ENCODE measurements at regions not wholly inside any gene's neighbourhood (a gene's known extent, or its start where the extent isn't known, plus 50 kb on each side); places are given as distances from the start of the nearest gene placed in this dataset.

GRCh38 chr22:47372596-47373385 lies 610.3 kb downstream of the TBC1D22A start:
- Mint-ChIP-seq H3K36me3 (ENCODE audit: low read depth) (peaks cover 55% of the 10 kb centered on the region), H3K27me3 (ENCODE audit: insufficient read depth, low read depth, poor library complexity) (peaks cover 9% of the 10 kb centered on the region), H3K27ac (no peak overlapping the region), H3K4me3 (no peak overlapping the region), H3K9me3 (peaks cover 100% of the 10 kb centered on the region), H3K4me1 (no peaks in the 10 kb centered on the region; the same call in 2 of the 3 replicates)
- H3F3A ChIP-seq (replicated peaks; ENCODE audit: low read depth): no peaks in the 10 kb centered on the region
- H3K27me3 ChIP-seq (ENCODE audit: insufficient read depth): no peaks in the 10 kb centered on the region
- no peak for TF ChIP-seq CREB1 (CRISPR knock-in tag; IDR thresholded peaks at IDR 0.05; ENCODE audit: low read depth)
- TF ChIP-seq NANOG (IDR thresholded peaks at IDR 0.05; ENCODE audit: borderline replicate concordance): no peak
- TF ChIP-seq REST (IDR thresholded peaks at IDR 0.05; ENCODE audit: unreplicated experiment): no peak
- TF ChIP-seq, protein P1, sequence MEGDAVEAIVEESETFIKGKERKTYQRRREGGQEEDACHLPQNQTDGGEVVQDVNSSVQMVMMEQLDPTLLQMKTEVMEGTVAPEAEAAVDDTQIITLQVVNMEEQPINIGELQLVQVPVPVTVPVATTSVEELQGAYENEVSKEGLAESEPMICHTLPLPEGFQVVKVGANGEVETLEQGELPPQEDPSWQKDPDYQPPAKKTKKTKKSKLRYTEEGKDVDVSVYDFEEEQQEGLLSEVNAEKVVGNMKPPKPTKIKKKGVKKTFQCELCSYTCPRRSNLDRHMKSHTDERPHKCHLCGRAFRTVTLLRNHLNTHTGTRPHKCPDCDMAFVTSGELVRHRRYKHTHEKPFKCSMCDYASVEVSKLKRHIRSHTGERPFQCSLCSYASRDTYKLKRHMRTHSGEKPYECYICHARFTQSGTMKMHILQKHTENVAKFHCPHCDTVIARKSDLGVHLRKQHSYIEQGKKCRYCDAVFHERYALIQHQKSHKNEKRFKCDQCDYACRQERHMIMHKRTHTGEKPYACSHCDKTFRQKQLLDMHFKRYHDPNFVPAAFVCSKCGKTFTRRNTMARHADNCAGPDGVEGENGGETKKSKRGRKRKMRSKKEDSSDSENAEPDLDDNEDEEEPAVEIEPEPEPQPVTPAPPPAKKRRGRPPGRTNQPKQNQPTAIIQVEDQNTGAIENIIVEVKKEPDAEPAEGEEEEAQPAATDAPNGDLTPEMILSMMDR (conservative IDR thresholded peaks at IDR 0.05; ENCODE audit: low read depth in 2 of 2): no peak
- no peak for TF ChIP-seq EZH2 (IDR thresholded peaks at IDR 0.05; ENCODE audit: low read depth, unreplicated experiment)
- TF ChIP-seq, protein P2, sequence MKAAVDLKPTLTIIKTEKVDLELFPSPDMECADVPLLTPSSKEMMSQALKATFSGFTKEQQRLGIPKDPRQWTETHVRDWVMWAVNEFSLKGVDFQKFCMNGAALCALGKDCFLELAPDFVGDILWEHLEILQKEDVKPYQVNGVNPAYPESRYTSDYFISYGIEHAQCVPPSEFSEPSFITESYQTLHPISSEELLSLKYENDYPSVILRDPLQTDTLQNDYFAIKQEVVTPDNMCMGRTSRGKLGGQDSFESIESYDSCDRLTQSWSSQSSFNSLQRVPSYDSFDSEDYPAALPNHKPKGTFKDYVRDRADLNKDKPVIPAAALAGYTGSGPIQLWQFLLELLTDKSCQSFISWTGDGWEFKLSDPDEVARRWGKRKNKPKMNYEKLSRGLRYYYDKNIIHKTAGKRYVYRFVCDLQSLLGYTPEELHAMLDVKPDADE (IDR thresholded peaks at IDR 0.05): no peak
- no peak for TF ChIP-seq ZNF114 (CRISPR knock-in tag; IDR thresholded peaks at IDR 0.05)
- TF ChIP-seq, protein P3, sequence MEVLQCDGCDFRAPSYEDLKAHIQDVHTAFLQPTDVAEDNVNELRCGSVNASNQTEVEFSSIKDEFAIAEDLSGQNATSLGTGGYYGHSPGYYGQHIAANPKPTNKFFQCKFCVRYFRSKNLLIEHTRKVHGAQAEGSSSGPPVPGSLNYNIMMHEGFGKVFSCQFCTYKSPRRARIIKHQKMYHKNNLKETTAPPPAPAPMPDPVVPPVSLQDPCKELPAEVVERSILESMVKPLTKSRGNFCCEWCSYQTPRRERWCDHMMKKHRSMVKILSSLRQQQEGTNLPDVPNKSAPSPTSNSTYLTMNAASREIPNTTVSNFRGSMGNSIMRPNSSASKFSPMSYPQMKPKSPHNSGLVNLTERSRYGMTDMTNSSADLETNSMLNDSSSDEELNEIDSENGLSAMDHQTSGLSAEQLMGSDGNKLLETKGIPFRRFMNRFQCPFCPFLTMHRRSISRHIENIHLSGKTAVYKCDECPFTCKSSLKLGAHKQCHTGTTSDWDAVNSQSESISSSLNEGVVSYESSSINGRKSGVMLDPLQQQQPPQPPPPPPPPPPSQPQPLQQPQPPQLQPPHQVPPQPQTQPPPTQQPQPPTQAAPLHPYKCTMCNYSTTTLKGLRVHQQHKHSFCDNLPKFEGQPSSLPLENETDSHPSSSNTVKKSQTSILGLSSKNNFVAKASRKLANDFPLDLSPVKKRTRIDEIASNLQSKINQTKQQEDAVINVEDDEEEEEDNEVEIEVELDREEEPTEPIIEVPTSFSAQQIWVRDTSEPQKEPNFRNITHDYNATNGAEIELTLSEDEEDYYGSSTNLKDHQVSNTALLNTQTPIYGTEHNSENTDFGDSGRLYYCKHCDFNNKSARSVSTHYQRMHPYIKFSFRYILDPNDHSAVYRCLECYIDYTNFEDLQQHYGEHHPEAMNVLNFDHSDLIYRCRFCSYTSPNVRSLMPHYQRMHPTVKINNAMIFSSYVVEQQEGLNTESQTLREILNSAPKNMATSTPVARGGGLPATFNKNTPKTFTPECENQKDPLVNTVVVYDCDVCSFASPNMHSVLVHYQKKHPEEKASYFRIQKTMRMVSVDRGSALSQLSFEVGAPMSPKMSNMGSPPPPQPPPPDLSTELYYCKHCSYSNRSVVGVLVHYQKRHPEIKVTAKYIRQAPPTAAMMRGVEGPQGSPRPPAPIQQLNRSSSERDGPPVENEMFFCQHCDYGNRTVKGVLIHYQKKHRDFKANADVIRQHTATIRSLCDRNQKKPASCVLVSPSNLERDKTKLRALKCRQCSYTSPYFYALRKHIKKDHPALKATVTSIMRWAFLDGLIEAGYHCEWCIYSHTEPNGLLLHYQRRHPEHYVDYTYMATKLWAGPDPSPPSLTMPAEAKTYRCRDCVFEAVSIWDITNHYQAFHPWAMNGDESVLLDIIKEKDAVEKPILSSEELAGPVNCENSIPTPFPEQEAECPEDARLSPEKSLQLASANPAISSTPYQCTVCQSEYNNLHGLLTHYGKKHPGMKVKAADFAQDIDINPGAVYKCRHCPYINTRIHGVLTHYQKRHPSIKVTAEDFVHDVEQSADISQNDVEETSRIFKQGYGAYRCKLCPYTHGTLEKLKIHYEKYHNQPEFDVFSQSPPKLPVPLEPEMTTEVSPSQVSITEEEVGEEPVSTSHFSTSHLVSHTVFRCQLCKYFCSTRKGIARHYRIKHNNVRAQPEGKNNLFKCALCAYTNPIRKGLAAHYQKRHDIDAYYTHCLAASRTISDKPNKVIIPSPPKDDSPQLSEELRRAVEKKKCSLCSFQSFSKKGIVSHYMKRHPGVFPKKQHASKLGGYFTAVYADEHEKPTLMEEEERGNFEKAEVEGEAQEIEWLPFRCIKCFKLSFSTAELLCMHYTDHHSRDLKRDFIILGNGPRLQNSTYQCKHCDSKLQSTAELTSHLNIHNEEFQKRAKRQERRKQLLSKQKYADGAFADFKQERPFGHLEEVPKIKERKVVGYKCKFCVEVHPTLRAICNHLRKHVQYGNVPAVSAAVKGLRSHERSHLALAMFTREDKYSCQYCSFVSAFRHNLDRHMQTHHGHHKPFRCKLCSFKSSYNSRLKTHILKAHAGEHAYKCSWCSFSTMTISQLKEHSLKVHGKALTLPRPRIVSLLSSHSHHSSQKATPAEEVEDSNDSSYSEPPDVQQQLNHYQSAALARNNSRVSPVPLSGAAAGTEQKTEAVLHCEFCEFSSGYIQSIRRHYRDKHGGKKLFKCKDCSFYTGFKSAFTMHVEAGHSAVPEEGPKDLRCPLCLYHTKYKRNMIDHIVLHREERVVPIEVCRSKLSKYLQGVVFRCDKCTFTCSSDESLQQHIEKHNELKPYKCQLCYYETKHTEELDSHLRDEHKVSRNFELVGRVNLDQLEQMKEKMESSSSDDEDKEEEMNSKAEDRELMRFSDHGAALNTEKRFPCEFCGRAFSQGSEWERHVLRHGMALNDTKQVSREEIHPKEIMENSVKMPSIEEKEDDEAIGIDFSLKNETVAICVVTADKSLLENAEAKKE (CRISPR knock-in tag; IDR thresholded peaks at IDR 0.05): no peak
- no peak for TF ChIP-seq STAT1 (IDR thresholded peaks at IDR 0.05; ENCODE audit: unreplicated experiment)
- no peak for TF ChIP-seq EZH2phosphoT487 (IDR thresholded peaks at IDR 0.05; ENCODE audit: unreplicated experiment)
- no peak for TF ChIP-seq ZNF331 (CRISPR knock-in tag; IDR thresholded peaks at IDR 0.05; ENCODE audit: low read depth)
- no peak for TF ChIP-seq POLR2AphosphoS5 (IDR thresholded peaks at IDR 0.05; ENCODE audit: low read depth)
- no peak for TF ChIP-seq JUNB (IDR thresholded peaks at IDR 0.05; ENCODE audit: unreplicated experiment)
- H4K20me1 ChIP-seq (replicated peaks; ENCODE audit: insufficient read depth): no peaks in the 10 kb centered on the region
- H3K4me3 ChIP-seq: no peak overlapping the region
- no peaks in the 10 kb centered on the region for H3K9me2 ChIP-seq (ENCODE audit: insufficient read depth)
- ATAC-seq (no peak), DNase-seq (ENCODE audit: low spot score) (no peak)
- no peak overlapping the region for H2AFZ ChIP-seq
- no peak overlapping the region for H3K27ac ChIP-seq (ENCODE audit: low read depth)
- H3K36me3 ChIP-seq (ENCODE audit: insufficient read depth): no peaks in the 10 kb centered on the region
- H3K4me2 ChIP-seq: no peak overlapping the region
- H3K79me2 ChIP-seq (replicated peaks; ENCODE audit: insufficient read depth): no peaks in the 10 kb centered on the region
- no peaks in the 10 kb centered on the region for H3K4me1 ChIP-seq (ENCODE audit: insufficient read depth)

Measured in GM23338 (cell line).